ENCODE measurements at regions not wholly inside any gene's neighbourhood (a gene's known extent, or its start where the extent isn't known, plus 50 kb on each side); places are given as distances from the start of the nearest gene placed in this dataset.
"Not testable (repeated sequence)": the region's sequence is repeated elsewhere in the genome, so short reads cannot be mapped to it uniquely, and the experiment has no call there.

- not testable (repeated sequence) for DNase-seq (ENCODE audit: low read depth)
Measured at GRCh38 chr2:91628471-91628870, 2937.0 kb downstream of the RPIA start.

DNA sequence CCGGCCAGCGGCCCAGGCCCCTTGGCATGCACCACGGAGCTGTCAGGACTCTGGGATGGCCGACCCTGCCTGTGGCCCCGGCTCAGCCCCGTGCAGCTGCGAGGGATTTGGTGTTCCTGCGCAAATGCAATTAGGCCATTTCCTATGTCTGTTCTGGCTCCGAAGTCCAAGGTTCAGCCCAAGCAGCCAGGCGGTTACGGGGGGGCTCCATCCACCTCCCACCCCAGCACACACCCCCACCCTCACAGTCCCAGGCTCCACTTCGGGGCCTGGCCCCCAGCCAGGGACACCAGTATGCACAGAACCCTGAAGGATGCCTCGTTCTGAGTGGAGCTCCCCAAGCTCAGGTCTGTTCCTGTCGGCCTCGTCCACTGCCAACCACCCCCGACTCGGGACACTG lies 2965.7 kb downstream of the RPIA start:
- DNase-seq (ENCODE audit: low read depth) = not testable (repeated sequence)

- not testable (repeated sequence) for DNase-seq (ENCODE audit: low read depth)
Measured at GRCh38 chr2:91658336-91658735, 2966.9 kb downstream of the RPIA start.

DNA sequence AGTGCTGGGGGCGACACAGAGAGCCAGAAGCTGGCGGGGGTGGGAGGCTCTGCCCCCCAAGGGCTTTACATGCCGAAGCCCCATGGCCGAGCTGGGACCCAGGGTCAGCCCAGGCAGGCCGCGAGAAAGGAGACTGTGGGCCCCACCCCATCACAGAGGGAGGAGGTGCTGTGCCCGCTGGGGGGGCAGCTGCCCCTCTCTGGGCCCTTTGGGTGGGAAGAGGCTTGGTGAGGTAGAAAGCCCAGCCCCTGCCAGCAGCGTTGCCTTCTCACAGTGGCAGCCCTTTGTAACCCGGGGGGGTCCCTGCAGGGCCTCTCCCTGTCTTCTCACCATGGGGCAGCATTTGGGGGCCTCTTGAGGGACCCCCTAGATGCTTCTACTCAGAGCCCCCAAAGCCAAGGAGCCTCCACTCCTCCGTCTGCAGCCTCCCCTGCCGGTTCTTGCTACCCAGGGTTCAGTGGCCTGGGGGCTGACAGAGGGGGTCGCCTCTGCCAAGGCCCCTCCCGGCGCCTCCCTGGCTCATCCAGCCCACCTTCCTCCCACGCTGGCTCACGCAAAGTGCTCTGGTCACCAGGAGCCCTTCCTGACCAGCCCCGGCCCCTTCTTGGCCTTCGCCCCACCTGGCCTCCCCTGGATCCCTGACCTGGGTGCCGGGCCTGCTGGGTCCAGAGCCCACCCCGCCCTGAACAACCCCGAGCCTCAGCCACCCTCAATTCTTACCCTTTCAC lies 2967.9 kb downstream of the RPIA start:
- DNase-seq (ENCODE audit: low read depth) = not testable (repeated sequence)

- DNase-seq (ENCODE audit: low read depth) = not testable (repeated sequence)
Measured at GRCh38 chr2:91659917-91660275, 2968.4 kb downstream of the RPIA start.

- not testable (repeated sequence) for DNase-seq (ENCODE audit: low read depth)
Measured at GRCh38 chr2:91667341-91667740, 2975.9 kb downstream of the RPIA start.

GRCh38 chr2:91685541-91685940 lies 2994.1 kb downstream of the RPIA start:
- not testable (repeated sequence) for DNase-seq (ENCODE audit: low read depth)

- DNase-seq (ENCODE audit: low read depth) = not testable (repeated sequence)
Measured at GRCh38 chr2:91686046-91686445, 2994.6 kb downstream of the RPIA start.
